H1 (cell line): ENCODE measurements at regions not wholly inside any gene's neighbourhood (a gene's known extent, or its start where the extent isn't known, plus 50 kb on each side); places are given as distances from the start of the nearest gene placed in this dataset. TPM values are rescaled to one million over a fixed set of nuclear protein-coding genes. Genes with fewer than 3 reads are reported as not detected.

Experiments
- HDAC2 ChIP-seq, 2 experiments: fragments of 300-600 bp in 1 of 2; sonication (generic) in 1 of 2; IDR thresholded peaks; 2 replicates each; pipeline ENCODE4 v1.6.1; 2011 to 2012; ENCODE audit warnings: low read depth in 2 of 2, low read length in 2 of 2, mild to moderate bottlenecking in 2 of 2, moderate library complexity in 2 of 2, borderline replicate concordance in 1 of 2, inconsistent platforms in 1 of 2
- small RNA-seq: library from polyadenylated mRNA; stranded (forward); fragments of <200 nt; extraction: miRNeasy Mini kit (QIAGEN cat#:217004); gene quantifications from one replicate; pipeline ENCODE3, GENCODE V24; 2013; ENCODE audit not compliant: insufficient read depth

GRCh38 chr11:127052404-127052803, 51.8 kb upstream of the KIRREL3 start (continued):
- TF ChIP-seq HDAC2 (IDR thresholded peaks at IDR 0.05; ENCODE audit: borderline replicate concordance in 1 of 2, low read depth in 2 of 2, low read length in 2 of 2) = no peak

Small RNA genes in the stretch of these regions (small RNA-seq; reads per million reads assigned to genes)
- not detected for gene RN7SKP279
